HepG2 (cell line): ENCODE measurements at regions not wholly inside any gene's neighbourhood (a gene's known extent, or its start where the extent isn't known, plus 50 kb on each side); places are given as distances from the start of the nearest gene placed in this dataset.

Experiments used
- ATRX ChIP-seq: sonication (generic); formaldehyde crosslinking; IDR thresholded peaks from 2 replicates; pipeline ENCODE4 v1.4.0; 2020; ENCODE audit warnings: missing genetic modification reagents, borderline replicate concordance
- CHD4 ChIP-seq: fragments of 200-600 bp; sonication (generic); IDR thresholded peaks from 2 replicates; pipeline ENCODE4 v1.7.0; 2017; ENCODE audit warnings: mild to moderate bottlenecking, low read length, borderline replicate concordance
- HDAC2 ChIP-seq: sonication (generic); formaldehyde crosslinking; IDR thresholded peaks from 2 replicates; pipeline ENCODE4 v1.4.0; 2020; ENCODE audit warnings: missing genetic modification reagents
- KDM6A ChIP-seq: IDR thresholded peaks from 2 replicates; pipeline ENCODE4 v1.6.1; 2016; ENCODE audit warnings: low read depth
- SKI ChIP-seq: fragments of 450-650 bp; IDR thresholded peaks from one replicate; pipeline ENCODE4 v1.6.1; 2018; ENCODE audit warnings: mild to moderate bottlenecking; ENCODE audit not compliant: partially characterized antibody
- ZNF30 ChIP-seq: sonication (generic); formaldehyde crosslinking; IDR thresholded peaks from 2 replicates; pipeline ENCODE4 v1.5.0; 2020; ENCODE audit warnings: mild to moderate bottlenecking, missing genetic modification reagents
- TF ChIP-seq, protein P1 (sequence below): sonication (generic); formaldehyde crosslinking; conservative IDR thresholded peaks from 2 replicates; pipeline ENCODE4 v1.8.0; 2022; ENCODE audit warnings: missing genetic modification reagents
- TF ChIP-seq, protein P2 (sequence below): sonication (generic); formaldehyde crosslinking; IDR thresholded peaks from 2 replicates; pipeline ENCODE4 v1.4.0; 2020; ENCODE audit warnings: low read depth, missing genetic modification reagents

DNA sequence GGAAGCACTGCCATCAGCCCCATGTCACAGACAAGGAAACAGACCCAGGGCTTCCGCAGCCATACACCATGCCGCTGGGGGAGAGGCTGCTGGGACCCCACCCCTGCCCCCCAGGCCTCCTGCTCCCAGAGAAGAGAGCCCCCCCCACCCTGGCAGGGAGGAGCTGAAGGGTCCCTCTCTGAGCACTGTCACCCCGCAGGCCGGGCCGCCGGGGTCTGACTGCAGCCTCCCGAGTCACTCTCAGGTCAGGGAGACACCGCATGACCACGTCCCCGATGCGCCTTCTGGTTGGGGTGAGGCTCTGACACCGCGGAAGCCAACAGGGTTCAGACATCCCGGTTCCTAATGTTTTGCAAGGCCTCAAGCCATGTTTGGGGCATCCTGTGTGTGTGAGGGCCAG lies 102.3 kb downstream of the SIK1 start (continued):
- TF ChIP-seq SKI = no peak
- TF ChIP-seq, protein P1, sequence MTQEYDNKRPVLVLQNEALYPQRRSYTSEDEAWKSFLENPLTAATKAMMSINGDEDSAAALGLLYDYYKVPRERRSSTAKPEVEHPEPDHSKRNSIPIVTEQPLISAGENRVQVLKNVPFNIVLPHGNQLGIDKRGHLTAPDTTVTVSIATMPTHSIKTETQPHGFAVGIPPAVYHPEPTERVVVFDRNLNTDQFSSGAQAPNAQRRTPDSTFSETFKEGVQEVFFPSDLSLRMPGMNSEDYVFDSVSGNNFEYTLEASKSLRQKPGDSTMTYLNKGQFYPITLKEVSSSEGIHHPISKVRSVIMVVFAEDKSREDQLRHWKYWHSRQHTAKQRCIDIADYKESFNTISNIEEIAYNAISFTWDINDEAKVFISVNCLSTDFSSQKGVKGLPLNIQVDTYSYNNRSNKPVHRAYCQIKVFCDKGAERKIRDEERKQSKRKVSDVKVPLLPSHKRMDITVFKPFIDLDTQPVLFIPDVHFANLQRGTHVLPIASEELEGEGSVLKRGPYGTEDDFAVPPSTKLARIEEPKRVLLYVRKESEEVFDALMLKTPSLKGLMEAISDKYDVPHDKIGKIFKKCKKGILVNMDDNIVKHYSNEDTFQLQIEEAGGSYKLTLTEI (CRISPR knock-in tag) = no peak
- no peak for TF ChIP-seq ATRX (CRISPR knock-in tag)
- TF ChIP-seq, protein P2, sequence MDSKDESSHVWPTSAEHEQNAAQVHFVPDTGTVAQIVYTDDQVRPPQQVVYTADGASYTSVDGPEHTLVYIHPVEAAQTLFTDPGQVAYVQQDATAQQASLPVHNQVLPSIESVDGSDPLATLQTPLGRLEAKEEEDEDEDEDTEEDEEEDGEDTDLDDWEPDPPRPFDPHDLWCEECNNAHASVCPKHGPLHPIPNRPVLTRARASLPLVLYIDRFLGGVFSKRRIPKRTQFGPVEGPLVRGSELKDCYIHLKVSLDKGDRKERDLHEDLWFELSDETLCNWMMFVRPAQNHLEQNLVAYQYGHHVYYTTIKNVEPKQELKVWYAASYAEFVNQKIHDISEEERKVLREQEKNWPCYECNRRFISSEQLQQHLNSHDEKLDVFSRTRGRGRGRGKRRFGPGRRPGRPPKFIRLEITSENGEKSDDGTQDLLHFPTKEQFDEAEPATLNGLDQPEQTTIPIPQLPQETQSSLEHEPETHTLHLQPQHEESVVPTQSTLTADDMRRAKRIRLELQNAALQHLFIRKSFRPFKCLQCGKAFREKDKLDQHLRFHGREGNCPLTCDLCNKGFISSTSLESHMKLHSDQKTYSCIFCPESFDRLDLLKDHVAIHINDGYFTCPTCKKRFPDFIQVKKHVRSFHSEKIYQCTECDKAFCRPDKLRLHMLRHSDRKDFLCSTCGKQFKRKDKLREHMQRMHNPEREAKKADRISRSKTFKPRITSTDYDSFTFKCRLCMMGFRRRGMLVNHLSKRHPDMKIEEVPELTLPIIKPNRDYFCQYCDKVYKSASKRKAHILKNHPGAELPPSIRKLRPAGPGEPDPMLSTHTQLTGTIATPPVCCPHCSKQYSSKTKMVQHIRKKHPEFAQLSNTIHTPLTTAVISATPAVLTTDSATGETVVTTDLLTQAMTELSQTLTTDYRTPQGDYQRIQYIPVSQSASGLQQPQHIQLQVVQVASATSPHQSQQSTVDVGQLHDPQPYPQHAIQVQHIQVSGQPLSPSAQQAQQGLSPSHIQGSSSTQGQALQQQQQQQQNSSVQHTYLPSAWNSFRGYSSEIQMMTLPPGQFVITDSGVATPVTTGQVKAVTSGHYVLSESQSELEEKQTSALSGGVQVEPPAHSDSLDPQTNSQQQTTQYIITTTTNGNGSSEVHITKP (CRISPR knock-in tag) = no peak
- no peak for TF ChIP-seq CHD4
- TF ChIP-seq HDAC2 (CRISPR knock-in tag) = no peak
- no peak for TF ChIP-seq ZNF30 (CRISPR knock-in tag)
- TF ChIP-seq KDM6A = no peak
